ENCODE measurements at regions not wholly inside any gene's neighbourhood (a gene's known extent, or its start where the extent isn't known, plus 50 kb on each side); places are given as distances from the start of the nearest gene placed in this dataset.

DNA sequence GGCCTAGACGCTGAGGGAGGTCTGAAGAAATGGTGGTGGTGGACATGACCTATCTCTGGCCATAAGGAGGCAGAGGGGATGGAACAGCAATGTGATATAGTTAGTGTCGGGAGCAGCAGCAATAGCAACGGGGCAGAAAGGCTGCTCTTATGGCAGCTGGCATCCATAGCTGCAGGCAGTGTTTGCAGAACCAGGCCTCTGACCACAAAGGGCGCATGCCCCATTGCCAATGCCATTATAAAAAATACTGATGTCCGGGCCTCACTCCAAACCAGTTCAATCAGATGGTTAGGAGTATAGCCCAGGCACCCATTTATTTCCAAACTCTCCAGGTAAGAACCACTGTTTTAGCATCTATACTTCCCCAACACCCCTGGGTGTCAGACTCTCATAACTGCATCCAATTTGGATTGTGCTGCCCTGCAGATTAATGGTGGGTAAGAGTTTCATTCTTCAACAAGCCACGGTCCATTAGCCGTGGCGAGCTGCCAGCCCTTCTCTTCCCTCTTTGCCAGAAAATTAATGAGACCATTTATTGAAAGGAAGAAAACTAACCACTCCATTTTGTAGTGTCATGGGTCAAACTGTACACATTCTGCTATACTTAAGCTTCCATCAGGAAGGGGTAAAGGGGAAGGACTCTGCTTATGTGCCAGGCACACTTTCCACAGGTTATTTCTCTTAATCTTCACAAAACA lies 72.8 kb upstream of the SPON1 start:
- no peaks in the 10 kb centered on the region for H3K4me1 ChIP-seq
- no peaks in the 10 kb centered on the region for H3K27me3 ChIP-seq
- H3K4me3 ChIP-seq = no peak overlapping the region
- 58% methylated on average over 8 of the region's 8 CpGs for WGBS
- H3K27ac ChIP-seq = no peak overlapping the region
- no peak for DNase-seq (ENCODE audit: low spot score in 2 of 2)
- H3K36me3 ChIP-seq = no peaks in the 10 kb centered on the region
- no peaks in the 10 kb centered on the region for H3K9me3 ChIP-seq
- no peak for TF ChIP-seq EP300 (IDR thresholded peaks at IDR 0.05)

DNA sequence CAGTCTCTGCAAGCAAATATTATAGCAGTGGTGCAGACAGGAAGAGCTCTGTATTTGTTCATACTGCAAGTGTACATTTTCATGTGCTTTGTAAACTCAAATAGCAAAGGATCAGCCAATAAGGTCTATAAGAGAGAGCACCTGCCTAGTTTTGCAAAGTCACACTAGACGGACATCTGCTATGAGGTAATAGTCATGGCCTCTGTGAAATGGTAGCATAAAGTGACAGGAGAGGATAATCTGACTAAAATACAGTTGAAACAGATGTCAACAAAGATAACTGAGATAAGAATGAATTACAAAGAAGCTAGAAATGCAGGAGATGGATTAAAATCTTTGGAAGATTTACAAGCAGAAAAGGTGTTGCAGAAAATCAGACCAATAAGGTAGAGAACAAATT lies 70.6 kb upstream of the SPON1 start:
- Histone ChIP-seq H3K27ac (no peak overlapping the region), H3K9me3 (no peaks in the 10 kb centered on the region), H3K4me1 (no peaks in the 10 kb centered on the region), H3K4me3 (no peak overlapping the region), H3K27me3 (no peaks in the 10 kb centered on the region), H3K36me3 (no peaks in the 10 kb centered on the region)
- WGBS = 82% methylated on average over 1 of the region's 1 CpG
- no peak for TF ChIP-seq EP300 (IDR thresholded peaks at IDR 0.05)
- no peak for TF ChIP-seq POLR2A (IDR thresholded peaks at IDR 0.05)
- no peak for TF ChIP-seq POLR2AphosphoS5 (IDR thresholded peaks at IDR 0.05)
- TF ChIP-seq, protein P1, sequence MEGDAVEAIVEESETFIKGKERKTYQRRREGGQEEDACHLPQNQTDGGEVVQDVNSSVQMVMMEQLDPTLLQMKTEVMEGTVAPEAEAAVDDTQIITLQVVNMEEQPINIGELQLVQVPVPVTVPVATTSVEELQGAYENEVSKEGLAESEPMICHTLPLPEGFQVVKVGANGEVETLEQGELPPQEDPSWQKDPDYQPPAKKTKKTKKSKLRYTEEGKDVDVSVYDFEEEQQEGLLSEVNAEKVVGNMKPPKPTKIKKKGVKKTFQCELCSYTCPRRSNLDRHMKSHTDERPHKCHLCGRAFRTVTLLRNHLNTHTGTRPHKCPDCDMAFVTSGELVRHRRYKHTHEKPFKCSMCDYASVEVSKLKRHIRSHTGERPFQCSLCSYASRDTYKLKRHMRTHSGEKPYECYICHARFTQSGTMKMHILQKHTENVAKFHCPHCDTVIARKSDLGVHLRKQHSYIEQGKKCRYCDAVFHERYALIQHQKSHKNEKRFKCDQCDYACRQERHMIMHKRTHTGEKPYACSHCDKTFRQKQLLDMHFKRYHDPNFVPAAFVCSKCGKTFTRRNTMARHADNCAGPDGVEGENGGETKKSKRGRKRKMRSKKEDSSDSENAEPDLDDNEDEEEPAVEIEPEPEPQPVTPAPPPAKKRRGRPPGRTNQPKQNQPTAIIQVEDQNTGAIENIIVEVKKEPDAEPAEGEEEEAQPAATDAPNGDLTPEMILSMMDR (IDR thresholded peaks at IDR 0.05) = no peak
- no peak for DNase-seq (ENCODE audit: low spot score in 2 of 2)

DNA sequence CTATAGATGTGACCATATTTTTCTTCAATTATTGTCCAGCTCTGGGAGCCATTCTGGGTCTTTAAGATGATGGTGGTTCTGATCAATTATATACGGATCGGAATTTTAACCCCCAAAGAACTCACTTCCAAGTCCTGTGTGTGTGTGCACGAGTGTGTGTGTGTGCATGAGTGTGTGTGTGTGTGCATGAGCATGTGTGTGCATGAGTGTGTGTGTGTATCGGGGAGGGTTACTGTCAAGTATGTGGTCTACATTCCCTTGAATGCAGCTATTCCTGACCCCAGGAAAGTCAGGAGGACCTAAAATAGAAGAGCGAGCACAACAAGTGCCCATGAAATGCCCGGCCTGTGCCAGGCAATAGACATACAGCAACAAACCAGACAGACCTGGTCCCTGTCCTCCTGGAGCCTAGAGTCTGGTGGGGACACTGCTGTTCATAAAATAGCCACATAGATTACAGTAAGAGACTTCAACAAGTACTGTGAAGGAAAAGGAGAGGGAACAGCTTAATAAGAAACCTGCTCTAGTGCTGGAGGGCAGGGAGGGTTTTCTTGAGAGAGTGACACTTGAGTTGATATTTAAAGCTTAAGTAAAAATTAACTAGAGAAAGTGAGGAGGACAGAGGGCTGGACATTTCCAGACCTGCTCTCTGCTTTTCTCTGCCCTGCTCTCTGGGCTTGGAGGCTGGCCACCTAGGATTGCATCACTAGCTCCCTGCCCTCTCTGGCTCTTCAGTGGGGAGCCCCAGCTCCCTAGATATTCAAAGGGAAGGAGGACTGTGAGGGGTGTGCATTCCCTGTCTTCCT lies 66.1 kb upstream of the SPON1 start:
- H3K27me3 ChIP-seq = no peaks in the 10 kb centered on the region
- no peaks in the 10 kb centered on the region for H3K9me3 ChIP-seq
- H3K36me3 ChIP-seq = no peaks in the 10 kb centered on the region
- H3K4me3 ChIP-seq = no peak overlapping the region
- H3K4me1 ChIP-seq = no peaks in the 10 kb centered on the region
- H3K27ac ChIP-seq = no peak overlapping the region
- DNase-seq (ENCODE audit: low spot score in 2 of 2) = no peak
- TF ChIP-seq POLR2A (IDR thresholded peaks at IDR 0.05) (no peak), EP300 (IDR thresholded peaks at IDR 0.05) (no peak), POLR2AphosphoS5 (IDR thresholded peaks at IDR 0.05) (no peak)
- TF ChIP-seq, protein P1 (IDR thresholded peaks at IDR 0.05) = no peak
- 77% methylated on average over 6 of the region's 6 CpGs for WGBS

DNA sequence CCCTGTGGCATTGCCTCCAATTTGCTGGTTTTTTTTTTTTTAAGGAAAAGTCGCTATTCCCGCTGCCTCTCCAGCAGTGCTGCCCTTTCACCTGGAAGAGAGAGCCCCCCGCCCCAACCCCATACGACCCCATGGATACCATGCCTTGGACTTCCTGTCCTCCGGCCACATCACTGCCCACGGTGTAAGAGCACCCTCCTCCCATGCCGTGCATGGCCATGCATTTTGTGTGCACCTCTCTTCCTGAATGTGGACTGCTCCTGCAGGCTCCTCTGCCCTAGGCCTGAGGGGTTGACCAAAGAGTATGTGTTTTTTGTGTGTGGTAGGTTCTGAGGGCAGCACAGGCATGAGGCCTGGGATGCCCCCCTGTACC lies 65.6 kb upstream of the SPON1 start:
- no peak overlapping the region for H3K27ac ChIP-seq
- TF ChIP-seq EP300 (IDR thresholded peaks at IDR 0.05) (no peak), POLR2AphosphoS5 (IDR thresholded peaks at IDR 0.05) (no peak), POLR2A (IDR thresholded peaks at IDR 0.05) (no peak)
- TF ChIP-seq, protein P1 (IDR thresholded peaks at IDR 0.05) = no peak
- no peaks in the 10 kb centered on the region for H3K36me3 ChIP-seq
- H3K4me3 ChIP-seq = no peak overlapping the region
- no peaks in the 10 kb centered on the region for H3K27me3 ChIP-seq
- no peaks in the 10 kb centered on the region for H3K4me1 ChIP-seq
- 87% methylated on average over 7 of the region's 7 CpGs for WGBS
- DNase-seq (ENCODE audit: low spot score in 2 of 2) = no peak
- H3K9me3 ChIP-seq = no peaks in the 10 kb centered on the region

DNA sequence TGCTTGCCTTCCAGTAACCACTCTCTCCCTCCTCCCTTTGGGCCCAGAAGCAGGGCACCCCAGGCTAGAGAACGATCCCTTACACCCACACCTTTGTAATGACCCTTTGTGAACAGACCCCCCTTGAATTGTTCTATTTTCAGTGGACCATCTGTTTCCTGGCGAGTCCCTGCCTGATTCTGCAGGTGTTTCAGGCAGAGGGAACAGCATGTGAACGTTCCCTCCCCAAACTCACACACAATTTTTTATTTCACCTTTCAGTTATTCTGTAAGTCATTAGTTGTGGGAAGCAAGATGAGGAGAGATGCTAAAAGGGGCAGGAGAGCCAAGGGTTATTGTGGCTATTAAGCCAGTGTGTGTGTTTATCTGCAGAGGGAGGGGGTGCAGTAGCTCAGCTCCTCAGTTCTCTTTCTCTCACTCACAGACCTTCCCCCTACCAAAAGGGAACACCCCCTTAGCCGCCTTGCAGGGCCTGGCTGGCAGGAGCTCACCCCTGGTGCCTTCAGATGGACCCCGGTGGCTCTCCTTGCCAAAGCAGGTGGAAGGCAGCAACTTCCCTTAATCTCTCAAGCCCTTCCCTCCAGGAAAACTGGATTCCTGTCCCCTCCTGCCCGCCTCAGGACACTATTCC lies 64.8 kb upstream of the SPON1 start:
- Histone ChIP-seq H3K9me3 (no peaks in the 10 kb centered on the region), H3K27ac (no peak overlapping the region), H3K27me3 (no peaks in the 10 kb centered on the region), H3K4me3 (no peak overlapping the region), H3K36me3 (no peaks in the 10 kb centered on the region), H3K4me1 (no peaks in the 10 kb centered on the region)
- 60% methylated on average over 6 of the region's 6 CpGs for WGBS
- TF ChIP-seq, protein P1 (IDR thresholded peaks at IDR 0.05) = no peak
- no peak for TF ChIP-seq EP300 (IDR thresholded peaks at IDR 0.05)
- TF ChIP-seq POLR2A (IDR thresholded peaks at IDR 0.05) = no peak
- TF ChIP-seq POLR2AphosphoS5 (IDR thresholded peaks at IDR 0.05) = no peak
- DNase-seq (ENCODE audit: low spot score in 2 of 2) = no peak
